ENCODE measurements at regions not wholly inside any gene's neighbourhood (a gene's known extent, or its start where the extent isn't known, plus 50 kb on each side); places are given as distances from the start of the nearest gene placed in this dataset.

DNA sequence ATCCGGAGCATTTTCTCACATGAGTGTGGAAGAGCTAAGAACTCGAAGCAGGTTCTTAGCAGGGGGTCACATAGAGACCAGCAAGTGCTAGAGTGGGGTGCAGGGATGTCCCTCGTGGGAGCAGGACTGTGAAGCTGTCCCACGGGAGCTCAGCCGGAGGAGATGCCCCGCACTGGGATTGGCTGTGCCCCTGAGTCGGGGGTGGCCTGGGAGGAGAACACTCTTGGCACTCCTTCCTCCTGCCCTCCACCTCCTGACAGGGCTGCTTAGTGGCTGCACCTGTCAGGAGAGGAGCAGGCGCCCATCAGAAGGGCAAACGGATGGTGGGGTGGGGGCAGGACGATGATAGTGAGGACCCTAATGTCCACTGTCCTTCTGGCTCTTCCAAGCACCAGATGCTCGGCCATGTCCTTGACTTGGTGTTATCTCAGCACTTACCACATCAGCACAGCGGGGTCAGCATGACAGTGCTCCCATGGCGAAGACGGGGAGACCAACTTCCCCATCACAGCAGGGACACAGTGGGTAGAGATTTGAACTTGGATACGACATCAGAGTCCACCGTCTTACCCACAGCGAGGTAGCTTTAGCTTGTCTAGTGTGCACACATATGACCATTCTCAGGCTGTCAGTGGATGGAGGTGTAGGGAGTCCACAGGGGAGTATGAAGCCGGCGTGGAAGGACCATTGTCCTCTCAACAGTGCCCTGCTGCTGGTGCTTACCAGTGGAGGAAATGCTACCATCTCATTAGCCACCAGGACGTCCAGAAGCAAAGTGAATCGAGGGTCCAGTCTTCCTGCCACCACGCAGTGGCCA, 142.5 kb upstream of the SHH start:
- DNase-seq (ENCODE audit: low read depth, low spot score), result no peak
- in situ Hi-C loops (cut with HindIII; ENCODE audit: low sequenced_read_pairs), result no loop called here
- H3K4me3 ChIP-seq (ENCODE audit: low read depth, low read length), result no peak overlapping the region
- TF ChIP-seq, protein P1, sequence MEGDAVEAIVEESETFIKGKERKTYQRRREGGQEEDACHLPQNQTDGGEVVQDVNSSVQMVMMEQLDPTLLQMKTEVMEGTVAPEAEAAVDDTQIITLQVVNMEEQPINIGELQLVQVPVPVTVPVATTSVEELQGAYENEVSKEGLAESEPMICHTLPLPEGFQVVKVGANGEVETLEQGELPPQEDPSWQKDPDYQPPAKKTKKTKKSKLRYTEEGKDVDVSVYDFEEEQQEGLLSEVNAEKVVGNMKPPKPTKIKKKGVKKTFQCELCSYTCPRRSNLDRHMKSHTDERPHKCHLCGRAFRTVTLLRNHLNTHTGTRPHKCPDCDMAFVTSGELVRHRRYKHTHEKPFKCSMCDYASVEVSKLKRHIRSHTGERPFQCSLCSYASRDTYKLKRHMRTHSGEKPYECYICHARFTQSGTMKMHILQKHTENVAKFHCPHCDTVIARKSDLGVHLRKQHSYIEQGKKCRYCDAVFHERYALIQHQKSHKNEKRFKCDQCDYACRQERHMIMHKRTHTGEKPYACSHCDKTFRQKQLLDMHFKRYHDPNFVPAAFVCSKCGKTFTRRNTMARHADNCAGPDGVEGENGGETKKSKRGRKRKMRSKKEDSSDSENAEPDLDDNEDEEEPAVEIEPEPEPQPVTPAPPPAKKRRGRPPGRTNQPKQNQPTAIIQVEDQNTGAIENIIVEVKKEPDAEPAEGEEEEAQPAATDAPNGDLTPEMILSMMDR (IDR thresholded peaks at IDR 0.05; ENCODE audit: low read depth, low read length), result no peak

DNA sequence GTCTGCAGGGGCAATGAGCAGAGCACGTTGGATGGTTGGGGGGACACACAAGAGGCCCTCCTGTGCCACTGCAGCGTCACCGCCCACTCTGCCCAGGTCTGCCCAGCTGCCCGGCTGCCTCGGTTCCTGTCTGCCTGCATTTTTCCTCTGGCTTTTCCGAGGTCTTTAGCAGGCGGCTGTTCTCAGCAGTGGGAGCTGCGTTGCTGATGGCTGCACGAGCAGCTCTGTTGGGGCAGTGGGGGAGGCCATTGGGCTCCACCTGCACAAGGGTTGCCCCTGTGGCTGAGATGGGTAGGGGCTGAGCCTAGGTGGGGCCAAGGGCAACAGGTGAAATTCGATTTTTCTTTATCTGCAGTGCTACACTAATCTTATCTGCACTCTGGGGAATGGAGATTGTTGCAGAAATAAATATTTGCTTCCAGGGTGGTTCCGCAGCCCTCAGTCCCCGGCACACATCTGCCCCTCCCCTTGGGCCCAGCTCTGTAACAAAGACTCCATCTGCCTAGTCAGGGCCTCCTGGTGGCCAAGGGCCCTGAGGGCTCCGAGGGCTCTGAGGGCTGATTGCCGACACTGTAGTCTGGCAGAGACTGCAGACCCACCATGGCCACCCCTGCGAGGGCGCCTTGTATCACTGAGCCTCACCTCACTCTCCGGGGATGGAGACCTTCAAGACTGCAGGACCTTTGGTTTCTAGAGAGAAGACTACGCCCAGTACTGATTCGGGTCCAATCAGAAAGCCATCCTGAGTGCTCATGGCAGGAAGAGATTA, 141.7 kb upstream of the SHH start:
- TF ChIP-seq, protein P1 (IDR thresholded peaks at IDR 0.05; ENCODE audit: low read depth, low read length), result no peak
- in situ Hi-C loops (cut with HindIII; ENCODE audit: low sequenced_read_pairs), result no loop called here
- no peak for DNase-seq (ENCODE audit: low read depth, low spot score)
- no peak overlapping the region for H3K4me3 ChIP-seq (ENCODE audit: low read depth, low read length)

DNA sequence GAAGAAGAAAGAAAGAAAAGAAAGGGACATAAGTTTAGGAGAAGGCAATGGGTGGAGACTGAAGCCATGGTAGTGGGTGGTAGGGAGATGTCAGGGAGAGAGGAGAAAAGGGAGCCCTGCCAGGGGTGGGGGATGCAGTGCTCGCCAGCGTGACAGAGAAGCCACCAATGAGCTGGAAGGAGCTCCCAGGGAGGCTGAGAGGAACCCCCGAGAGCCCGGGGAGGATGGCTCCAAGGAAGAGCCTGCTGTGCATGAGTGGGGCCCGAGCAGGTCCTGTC, 141.2 kb upstream of the SHH start:
- in situ Hi-C loops (cut with HindIII; ENCODE audit: low sequenced_read_pairs), result no loop called here
- no peak overlapping the region for H3K4me3 ChIP-seq (ENCODE audit: low read depth, low read length)
- TF ChIP-seq, protein P1 (IDR thresholded peaks at IDR 0.05; ENCODE audit: low read depth, low read length), result no peak
- DNase-seq (ENCODE audit: low read depth, low spot score), result no peak

DNA sequence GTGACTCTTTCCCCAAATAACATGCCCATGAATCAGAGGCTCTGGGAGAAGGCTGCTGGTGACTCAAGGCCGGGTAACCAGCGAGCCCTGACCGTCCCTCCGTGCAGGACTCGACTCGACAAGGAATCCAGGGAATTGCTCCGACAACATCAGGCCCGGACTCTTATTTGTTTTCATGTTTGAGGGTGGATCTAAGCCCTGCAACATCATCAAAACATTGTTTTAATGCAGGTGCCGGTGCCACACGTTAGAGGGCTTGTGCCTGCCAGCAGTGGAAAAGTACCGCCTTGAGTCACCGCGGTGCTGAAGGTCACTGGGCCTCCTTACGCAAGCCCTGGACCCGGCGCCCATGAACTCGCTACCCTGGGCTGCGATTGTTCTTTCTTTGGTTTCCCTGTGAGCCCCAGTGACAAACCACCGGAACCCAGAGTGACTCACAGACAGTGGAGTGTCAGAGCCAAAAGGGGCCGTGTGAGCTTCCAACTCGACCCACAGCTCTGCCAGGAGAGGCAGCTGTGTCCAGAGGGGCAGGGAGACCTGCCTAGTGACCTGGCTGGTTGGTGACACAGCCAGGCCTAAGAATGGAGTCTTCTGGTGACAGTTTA, 139.4 kb upstream of the SHH start:
- H3K4me3 ChIP-seq (ENCODE audit: low read depth, low read length), result no peak overlapping the region
- TF ChIP-seq, protein P1 (IDR thresholded peaks at IDR 0.05; ENCODE audit: low read depth, low read length), result no peak
- in situ Hi-C loops (cut with HindIII; ENCODE audit: low sequenced_read_pairs), result no loop called here
- peak; percentile 93 for DNase-seq (ENCODE audit: low read depth, low spot score)

DNA sequence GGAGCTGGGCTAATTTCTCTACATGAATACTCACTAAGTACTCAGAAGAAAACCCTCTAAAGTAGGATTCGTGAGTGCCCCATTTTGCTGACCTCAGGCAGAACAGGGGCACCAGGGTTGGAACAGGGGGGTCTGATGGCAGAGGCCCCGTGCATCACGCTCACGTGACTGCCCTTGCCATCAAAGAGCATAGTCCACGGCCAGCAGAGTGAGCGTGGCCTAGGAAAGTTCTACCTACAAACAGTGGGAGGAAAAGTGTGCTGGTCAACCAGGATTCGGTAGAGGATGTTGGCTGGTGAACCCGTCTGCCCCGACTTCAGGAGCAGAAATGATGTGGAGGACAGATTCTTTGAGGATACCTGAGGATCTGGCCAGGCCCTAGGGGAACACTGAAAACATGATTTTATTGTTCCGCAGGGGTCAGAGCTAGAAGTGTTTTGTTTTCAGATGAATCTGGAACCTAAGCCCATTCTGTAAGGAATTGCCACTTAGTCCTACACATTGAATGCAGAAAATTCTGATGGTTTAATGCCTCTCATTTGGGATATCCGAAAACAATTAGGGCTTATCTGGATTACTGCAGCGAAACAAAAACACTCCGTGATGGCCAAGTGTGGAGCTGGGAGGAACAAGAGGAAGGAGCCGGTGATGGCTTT, 138.8 kb upstream of the SHH start:
- TF ChIP-seq, protein P1 (IDR thresholded peaks at IDR 0.05; ENCODE audit: low read depth, low read length), result no peak
- H3K4me3 ChIP-seq (ENCODE audit: low read depth, low read length), result no peak overlapping the region
- peak; percentile 20 for DNase-seq (ENCODE audit: low read depth, low spot score)
- in situ Hi-C loops (cut with HindIII; ENCODE audit: low sequenced_read_pairs), result no loop called here

DNA sequence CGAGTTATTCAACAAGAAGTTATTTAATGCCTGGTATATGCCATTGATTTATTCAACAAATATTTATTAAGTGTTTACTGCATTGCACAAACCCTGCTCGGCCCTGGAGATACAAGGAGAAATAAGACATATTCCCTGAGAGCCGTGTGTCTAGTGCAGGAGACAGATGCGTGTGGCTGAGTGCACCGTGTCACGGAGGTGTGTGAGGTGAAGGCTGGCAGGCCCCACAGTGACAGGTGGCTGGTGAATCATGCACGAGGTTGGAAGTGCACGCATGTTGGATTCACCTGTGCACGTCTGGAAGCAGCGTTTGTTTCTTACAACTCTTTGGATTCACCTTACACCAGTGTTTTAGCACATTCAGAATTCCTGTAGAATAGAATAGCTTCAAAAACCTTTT, 136.6 kb upstream of the SHH start:
- no peak overlapping the region for H3K4me3 ChIP-seq (ENCODE audit: low read depth, low read length)
- in situ Hi-C loops (cut with HindIII; ENCODE audit: low sequenced_read_pairs), result no loop called here
- TF ChIP-seq, protein P1 (IDR thresholded peaks at IDR 0.05; ENCODE audit: low read depth, low read length), result no peak
- no peak for DNase-seq (ENCODE audit: low read depth, low spot score)
